GDM1 (cell line): ENCODE measurements at regions not wholly inside any gene's neighbourhood (a gene's known extent, or its start where the extent isn't known, plus 50 kb on each side); places are given as distances from the start of the nearest gene placed in this dataset.
"Not testable (repeated sequence)": the region's sequence is repeated elsewhere in the genome, so short reads cannot be mapped to it uniquely, and the experiment has no call there.

Experiments used
- DNase-seq: peaks from one replicate; lab custom pipeline; 2025; lab: John Stamatoyannopoulos, UW

GRCh38 chr7:126177782-126178181 is 1075.0 kb downstream of the GRM8 start:
- DNase-seq, result no peak

- no peak for DNase-seq
Observed at GRCh38 chr7:126166645-126167044, 1086.1 kb downstream of the GRM8 start.

- no peak for DNase-seq
Observed at GRCh38 chr7:126163647-126164046, 1089.1 kb downstream of the GRM8 start.

- no peak for DNase-seq
Observed at GRCh38 chr7:126157391-126157790, 1095.3 kb downstream of the GRM8 start.

GRCh38 chr7:126150278-126150958 is 1102.3 kb downstream of the GRM8 start:
- no peak for DNase-seq

GRCh38 chr7:126140858-126141466 is 1111.8 kb downstream of the GRM8 start:
- no peak for DNase-seq

- DNase-seq, result no peak
Observed at GRCh38 chr7:126119981-126120380, 1132.8 kb downstream of the GRM8 start.

- no peak for DNase-seq
Observed at GRCh38 chr7:126103582-126103981, 1149.2 kb downstream of the GRM8 start.

- DNase-seq, result no peak
Observed at GRCh38 chr7:126083014-126083413, 1153.4 kb upstream of the POT1 start.

GRCh38 chr7:126079581-126079980 is 1150.0 kb upstream of the POT1 start:
- no peak for DNase-seq

- DNase-seq, result no peak
Observed at GRCh38 chr7:126079151-126079550, 1149.5 kb upstream of the POT1 start.

GRCh38 chr7:126065766-126066165 is 1136.1 kb upstream of the POT1 start:
- no peak for DNase-seq

GRCh38 chr7:126057979-126058378 is 1128.4 kb upstream of the POT1 start:
- DNase-seq, result no peak

- DNase-seq, result not testable (repeated sequence)
Observed at GRCh38 chr7:126056613-126057012, 1127.0 kb upstream of the POT1 start.

GRCh38 chr7:126052229-126052628 is 1122.6 kb upstream of the POT1 start:
- DNase-seq, result no peak

GRCh38 chr7:126044662-126045061 is 1115.0 kb upstream of the POT1 start:
- DNase-seq, result no peak

- no peak for DNase-seq
Observed at GRCh38 chr7:126041472-126041871, 1111.8 kb upstream of the POT1 start.

GRCh38 chr7:126040114-126041045 is 1110.8 kb upstream of the POT1 start:
- no peak for DNase-seq

- no peak for DNase-seq
Observed at GRCh38 chr7:126026421-126027088, 1096.9 kb upstream of the POT1 start.

GRCh38 chr7:126022452-126022851 is 1092.8 kb upstream of the POT1 start:
- no peak for DNase-seq

GRCh38 chr7:126016722-126017121 is 1087.1 kb upstream of the POT1 start:
- DNase-seq, result no peak

GRCh38 chr7:126005064-126005463 is 1075.4 kb upstream of the POT1 start:
- DNase-seq, result no peak
